ENCODE measurements at regions not wholly inside any gene's neighbourhood (a gene's known extent, or its start where the extent isn't known, plus 50 kb on each side); places are given as distances from the start of the nearest gene placed in this dataset.

DNA sequence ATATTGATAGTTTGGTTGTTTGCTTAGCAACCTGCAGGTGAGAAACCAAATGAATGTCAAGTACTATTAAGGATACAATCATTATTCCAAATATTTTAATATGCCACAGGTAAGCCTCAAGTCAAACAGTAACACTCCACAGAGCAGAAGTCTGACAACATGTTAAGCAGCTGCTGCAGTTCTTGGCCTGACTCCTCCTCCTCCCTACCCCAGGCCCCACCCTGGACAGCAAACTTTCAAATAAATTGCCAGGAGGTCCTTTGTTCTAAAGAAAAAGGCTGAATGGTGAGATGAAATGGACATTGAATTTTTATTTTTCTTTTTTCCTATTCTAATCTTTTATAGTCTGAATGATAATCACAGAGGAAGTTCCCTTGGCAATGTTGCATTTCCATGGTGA, 260.0 kb upstream of the POU2AF2 start:
- no peaks in the 10 kb centered on the region for H3K27me3 ChIP-seq (ENCODE audit: low read length)
- no peaks in the 10 kb centered on the region for H3K79me2 ChIP-seq (ENCODE audit: insufficient read depth, low read length)
- TF ChIP-seq, protein P1, sequence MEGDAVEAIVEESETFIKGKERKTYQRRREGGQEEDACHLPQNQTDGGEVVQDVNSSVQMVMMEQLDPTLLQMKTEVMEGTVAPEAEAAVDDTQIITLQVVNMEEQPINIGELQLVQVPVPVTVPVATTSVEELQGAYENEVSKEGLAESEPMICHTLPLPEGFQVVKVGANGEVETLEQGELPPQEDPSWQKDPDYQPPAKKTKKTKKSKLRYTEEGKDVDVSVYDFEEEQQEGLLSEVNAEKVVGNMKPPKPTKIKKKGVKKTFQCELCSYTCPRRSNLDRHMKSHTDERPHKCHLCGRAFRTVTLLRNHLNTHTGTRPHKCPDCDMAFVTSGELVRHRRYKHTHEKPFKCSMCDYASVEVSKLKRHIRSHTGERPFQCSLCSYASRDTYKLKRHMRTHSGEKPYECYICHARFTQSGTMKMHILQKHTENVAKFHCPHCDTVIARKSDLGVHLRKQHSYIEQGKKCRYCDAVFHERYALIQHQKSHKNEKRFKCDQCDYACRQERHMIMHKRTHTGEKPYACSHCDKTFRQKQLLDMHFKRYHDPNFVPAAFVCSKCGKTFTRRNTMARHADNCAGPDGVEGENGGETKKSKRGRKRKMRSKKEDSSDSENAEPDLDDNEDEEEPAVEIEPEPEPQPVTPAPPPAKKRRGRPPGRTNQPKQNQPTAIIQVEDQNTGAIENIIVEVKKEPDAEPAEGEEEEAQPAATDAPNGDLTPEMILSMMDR (IDR thresholded peaks at IDR 0.05; ENCODE audit: insufficient read depth, low read length, poor library complexity, severe bottlenecking) = no peak
- TF ChIP-seq EZH2phosphoT487 (conservative IDR thresholded peaks at IDR 0.05; ENCODE audit: low read length) = no peak
- H3K9me3 ChIP-seq (ENCODE audit: insufficient read depth, low read length) = no peaks in the 10 kb centered on the region
- H3K4me2 ChIP-seq (ENCODE audit: low read depth, low read length, poor library complexity, severe bottlenecking) = no peak overlapping the region
- no peaks in the 10 kb centered on the region for H4K20me1 ChIP-seq (ENCODE audit: low read depth, low read length)
- no peaks in the 10 kb centered on the region for H3K36me3 ChIP-seq (ENCODE audit: low read length)
- no peak overlapping the region for H2AFZ ChIP-seq (ENCODE audit: low read depth, low read length, severe bottlenecking)
- H3K27ac ChIP-seq (ENCODE audit: low read depth, low read length) = no peak overlapping the region
- no peak overlapping the region for H3K9ac ChIP-seq (ENCODE audit: low read length)
- H3F3A ChIP-seq (ENCODE audit: insufficient read depth) = no peaks in the 10 kb centered on the region
- no peak overlapping the region for H3K4me3 ChIP-seq (ENCODE audit: insufficient read depth, low read length, poor library complexity, severe bottlenecking)
- no peaks in the 10 kb centered on the region for H3K9me2 ChIP-seq (replicated peaks; ENCODE audit: insufficient read depth, low read length)

DNA sequence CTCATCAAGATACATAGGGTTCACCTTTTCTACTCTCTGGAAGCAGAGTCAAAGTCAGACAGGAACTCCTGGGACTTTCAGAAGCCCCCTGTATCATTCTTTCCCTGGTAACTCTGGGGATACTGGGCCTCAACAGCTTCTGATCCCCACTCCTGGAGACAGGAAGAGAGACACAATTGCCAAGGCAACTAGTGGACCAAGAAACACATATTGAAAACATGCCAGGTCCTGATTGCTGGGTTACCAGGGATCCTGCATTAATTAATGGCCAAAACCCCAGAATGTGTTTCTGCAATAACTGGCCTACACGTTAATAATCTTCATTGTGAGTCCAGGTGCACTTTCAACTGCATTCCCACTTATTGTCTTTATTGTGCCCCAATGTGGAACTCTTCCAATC, 260.8 kb upstream of the POU2AF2 start:
- no peaks in the 10 kb centered on the region for H3K9me3 ChIP-seq (ENCODE audit: insufficient read depth, low read length)
- no peaks in the 10 kb centered on the region for H3K27me3 ChIP-seq (ENCODE audit: low read length)
- H4K20me1 ChIP-seq (ENCODE audit: low read depth, low read length) = no peaks in the 10 kb centered on the region
- TF ChIP-seq, protein P1 (IDR thresholded peaks at IDR 0.05; ENCODE audit: insufficient read depth, low read length, poor library complexity, severe bottlenecking) = no peak
- no peak for TF ChIP-seq EZH2phosphoT487 (conservative IDR thresholded peaks at IDR 0.05; ENCODE audit: low read length)
- H3K36me3 ChIP-seq (ENCODE audit: low read length) = no peaks in the 10 kb centered on the region
- H3K4me3 ChIP-seq (ENCODE audit: insufficient read depth, low read length, poor library complexity, severe bottlenecking) = no peak overlapping the region
- no peak overlapping the region for H3K27ac ChIP-seq (ENCODE audit: low read depth, low read length)
- no peaks in the 10 kb centered on the region for H3K9me2 ChIP-seq (replicated peaks; ENCODE audit: insufficient read depth, low read length)
- no peak overlapping the region for H3K4me2 ChIP-seq (ENCODE audit: low read depth, low read length, poor library complexity, severe bottlenecking)
- no peaks in the 10 kb centered on the region for H3K79me2 ChIP-seq (ENCODE audit: insufficient read depth, low read length)
- H3K9ac ChIP-seq (ENCODE audit: low read length) = no peak overlapping the region
- H2AFZ ChIP-seq (ENCODE audit: low read depth, low read length, severe bottlenecking) = no peak overlapping the region
- H3F3A ChIP-seq (ENCODE audit: insufficient read depth) = no peaks in the 10 kb centered on the region

DNA sequence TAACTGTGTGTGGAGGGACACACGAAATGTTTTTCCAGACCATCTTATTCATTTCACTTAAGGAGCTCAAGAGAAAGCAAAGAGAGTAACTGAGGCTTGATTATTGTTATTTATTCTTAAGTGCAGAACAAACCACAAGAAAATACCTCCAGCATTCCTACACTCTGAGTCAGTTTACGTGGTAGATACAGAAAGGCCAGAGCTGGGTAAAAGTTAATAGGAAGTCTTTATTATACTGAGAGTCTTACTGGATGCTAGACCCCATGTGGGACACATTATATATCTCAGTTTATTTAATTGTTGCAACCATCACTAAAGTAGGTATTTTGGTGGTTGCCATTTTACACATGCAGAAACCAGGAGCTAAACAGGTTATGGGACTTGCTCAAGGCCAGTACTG, 261.4 kb upstream of the POU2AF2 start:
- H3K27me3 ChIP-seq (ENCODE audit: low read length) = no peaks in the 10 kb centered on the region
- no peak overlapping the region for H3K4me3 ChIP-seq (ENCODE audit: insufficient read depth, low read length, poor library complexity, severe bottlenecking)
- no peak overlapping the region for H3K27ac ChIP-seq (ENCODE audit: low read depth, low read length)
- TF ChIP-seq EZH2phosphoT487 (conservative IDR thresholded peaks at IDR 0.05; ENCODE audit: low read length) = no peak
- TF ChIP-seq, protein P1 (IDR thresholded peaks at IDR 0.05; ENCODE audit: insufficient read depth, low read length, poor library complexity, severe bottlenecking) = no peak
- H3K9ac ChIP-seq (ENCODE audit: low read length) = no peak overlapping the region
- H4K20me1 ChIP-seq (ENCODE audit: low read depth, low read length) = no peaks in the 10 kb centered on the region
- H3K9me3 ChIP-seq (ENCODE audit: insufficient read depth, low read length) = no peaks in the 10 kb centered on the region
- no peak overlapping the region for H3K4me2 ChIP-seq (ENCODE audit: low read depth, low read length, poor library complexity, severe bottlenecking)
- no peaks in the 10 kb centered on the region for H3F3A ChIP-seq (ENCODE audit: insufficient read depth)
- no peak overlapping the region for H2AFZ ChIP-seq (ENCODE audit: low read depth, low read length, severe bottlenecking)
- H3K36me3 ChIP-seq (ENCODE audit: low read length) = no peaks in the 10 kb centered on the region
- H3K9me2 ChIP-seq (replicated peaks; ENCODE audit: insufficient read depth, low read length) = no peaks in the 10 kb centered on the region
- H3K79me2 ChIP-seq (ENCODE audit: insufficient read depth, low read length) = no peaks in the 10 kb centered on the region
